Neural progenitor cell (in vitro differentiated cells): ENCODE measurements at regions not wholly inside any gene's neighbourhood (a gene's known extent, or its start where the extent isn't known, plus 50 kb on each side); places are given as distances from the start of the nearest gene placed in this dataset.
A peak's percentile ranks its signal among the peaks of the same experiment; 100 is the strongest.

ENCODE experiments used
- DNase-seq: peaks from one replicate; pipeline ENCODE4 v3.0.0-alpha.2; 2016; ENCODE audit warnings: low spot score
- H2AFZ ChIP-seq: fragments of 200-600 bp; sonication (generic); replicated peaks from 2 replicates; pipeline ENCODE4 v1.6.1; 2016; ENCODE audit warnings: antibody characterized with exemption
- H3F3A ChIP-seq: fragments of 200-600 bp; sonication (generic); 2 replicates; pipeline ENCODE4 v1.6.1; 2016; ENCODE audit warnings: antibody characterized with exemption, low read depth
- H3K27ac ChIP-seq: fragments of 200-600 bp; sonication (generic); 2 replicates; pipeline ENCODE4 v1.5.1; 2016; ENCODE audit warnings: mild to moderate bottlenecking
- H3K27me3 ChIP-seq: fragments of 200-600 bp; sonication (generic); 2 replicates; pipeline ENCODE4 v1.6.1; 2016; ENCODE audit warnings: mild to moderate bottlenecking, moderate library complexity
- H3K36me3 ChIP-seq: fragments of 200-600 bp; sonication (generic); 2 replicates; pipeline ENCODE4 v1.5.1; 2016
- H3K4me1 ChIP-seq: fragments of 200-600 bp; sonication (generic); 2 replicates; pipeline ENCODE4 v1.6.1; 2016; ENCODE audit warnings: mixed run types
- H3K4me2 ChIP-seq: fragments of 200-600 bp; sonication (generic); 2 replicates; pipeline ENCODE4 v1.6.1; 2016
- H3K4me3 ChIP-seq: fragments of 200-600 bp; sonication (generic); 2 replicates; pipeline ENCODE4 v1.5.1; 2016
- H3K79me2 ChIP-seq: fragments of 200-600 bp; sonication (generic); 2 replicates; pipeline ENCODE4 v1.6.1; 2016; ENCODE audit warnings: low read depth
- H3K9ac ChIP-seq: fragments of 200-600 bp; sonication (generic); 2 replicates; pipeline ENCODE4 v1.6.1; 2016
- H3K9me3 ChIP-seq: fragments of 200-600 bp; sonication (generic); 2 replicates; pipeline ENCODE4 v1.5.1; 2016; ENCODE audit warnings: low read depth
- H4K20me1 ChIP-seq: fragments of 200-600 bp; sonication (generic); 2 replicates; pipeline ENCODE4 v1.6.1; 2016; ENCODE audit warnings: low read depth
- H3K27ac Mint-ChIP-seq: 3 replicates; pipeline ENCODE4 v1.8.0; 2021; ENCODE audit warnings: mixed read lengths
- H3K27me3 Mint-ChIP-seq: 2 replicates; pipeline ENCODE4 v1.8.0; 2022; ENCODE audit warnings: low read depth, mild to moderate bottlenecking, inconsistent platforms, moderate library complexity, mixed read lengths; ENCODE audit not compliant: insufficient read depth
- H3K36me3 Mint-ChIP-seq: 3 replicates; pipeline ENCODE4 v1.8.0; 2021; ENCODE audit warnings: mixed read lengths
- H3K4me1 Mint-ChIP-seq: 3 replicates; pipeline ENCODE4 v1.8.0; 2021; ENCODE audit warnings: mixed read lengths
- H3K4me3 Mint-ChIP-seq: 3 replicates; pipeline ENCODE4 v1.8.0; 2021; ENCODE audit warnings: mild to moderate bottlenecking, moderate library complexity, mixed read lengths
- H3K9me3 Mint-ChIP-seq: 3 replicates; pipeline ENCODE4 v1.8.0; 2020; ENCODE audit warnings: mixed read lengths
- EZH2 ChIP-seq: fragments of 200-600 bp; sonication (generic); IDR thresholded peaks from 2 replicates; pipeline ENCODE4 v1.6.1; 2017; ENCODE audit warnings: antibody characterized with exemption, mild to moderate bottlenecking, moderate library complexity
- EZH2phosphoT487 ChIP-seq: fragments of 200-600 bp; sonication (generic); IDR thresholded peaks from 2 replicates; pipeline ENCODE4 v1.6.1; 2017; ENCODE audit warnings: antibody characterized with exemption
- TF ChIP-seq, protein P1 (sequence below): fragments of 200-600 bp; sonication (generic); IDR thresholded peaks from 2 replicates; pipeline ENCODE4 v1.5.1; 2017; ENCODE audit warnings: antibody characterized with exemption, mild to moderate bottlenecking

DNA sequence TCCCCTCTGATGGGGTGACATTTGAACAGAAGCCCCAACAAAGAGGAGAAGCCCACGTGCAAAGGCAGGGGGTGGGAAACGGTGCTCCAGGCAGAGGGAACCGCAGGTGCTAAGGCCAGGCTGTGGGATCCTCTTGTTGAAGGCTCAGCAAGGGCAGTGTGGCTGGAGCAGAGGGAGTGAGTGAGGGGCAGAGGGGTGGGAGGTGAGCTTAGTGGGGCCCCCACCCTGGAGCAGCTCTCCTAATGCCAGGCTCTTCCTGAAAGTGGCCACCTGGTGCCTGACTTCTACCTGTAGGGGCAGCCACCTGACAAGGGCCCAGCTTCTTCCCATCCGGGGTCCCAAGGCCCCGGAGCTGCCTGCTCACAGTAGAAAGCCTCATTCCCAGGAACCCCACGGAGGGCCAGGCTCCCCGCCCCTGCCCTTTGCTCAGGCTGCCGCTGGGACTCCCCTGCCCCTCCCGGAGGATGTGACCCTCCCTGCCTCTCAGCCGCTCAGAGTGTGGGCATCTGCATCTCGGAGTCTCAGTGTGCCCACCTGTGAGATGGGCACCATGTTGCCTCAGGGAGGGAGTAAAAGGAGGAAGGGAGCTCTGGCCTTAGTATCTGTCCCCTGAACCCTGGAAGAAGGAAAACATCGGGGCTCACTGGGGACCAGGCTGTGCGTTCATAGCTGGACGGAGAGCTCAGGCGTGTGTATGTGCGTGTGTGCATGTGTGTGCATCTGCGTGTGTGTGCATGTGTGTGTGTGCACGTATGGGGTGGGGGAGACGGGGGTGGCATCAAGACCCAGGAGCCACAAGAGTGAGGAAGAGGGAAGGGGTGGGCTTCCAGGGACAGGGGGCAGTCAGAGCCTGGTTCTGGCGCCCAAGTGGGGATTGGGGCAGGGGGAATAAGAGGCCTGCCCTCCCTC is 119.4 kb downstream of the CEBPB start:
- Histone ChIP-seq H3K4me3 (no peak overlapping the region), H3F3A (no peaks in the 10 kb centered on the region), H3K79me2 (no peaks in the 10 kb centered on the region), H3K9me3 (no peaks in the 10 kb centered on the region), H4K20me1 (no peaks in the 10 kb centered on the region), H3K4me1 (peaks cover 19% of the 10 kb centered on the region), H3K27ac (no peak overlapping the region), H3K27me3 (no peaks in the 10 kb centered on the region), H3K36me3 (no peaks in the 10 kb centered on the region), H3K9ac (no peak overlapping the region), H2AFZ (no peak overlapping the region), H3K4me2 (peak overlapping the region; percentile 24)
- peak overlapping the region; percentile 55 for H3K4me3 Mint-ChIP-seq
- peak overlapping the region; percentile 69 for H3K27ac Mint-ChIP-seq
- TF ChIP-seq, protein P1, sequence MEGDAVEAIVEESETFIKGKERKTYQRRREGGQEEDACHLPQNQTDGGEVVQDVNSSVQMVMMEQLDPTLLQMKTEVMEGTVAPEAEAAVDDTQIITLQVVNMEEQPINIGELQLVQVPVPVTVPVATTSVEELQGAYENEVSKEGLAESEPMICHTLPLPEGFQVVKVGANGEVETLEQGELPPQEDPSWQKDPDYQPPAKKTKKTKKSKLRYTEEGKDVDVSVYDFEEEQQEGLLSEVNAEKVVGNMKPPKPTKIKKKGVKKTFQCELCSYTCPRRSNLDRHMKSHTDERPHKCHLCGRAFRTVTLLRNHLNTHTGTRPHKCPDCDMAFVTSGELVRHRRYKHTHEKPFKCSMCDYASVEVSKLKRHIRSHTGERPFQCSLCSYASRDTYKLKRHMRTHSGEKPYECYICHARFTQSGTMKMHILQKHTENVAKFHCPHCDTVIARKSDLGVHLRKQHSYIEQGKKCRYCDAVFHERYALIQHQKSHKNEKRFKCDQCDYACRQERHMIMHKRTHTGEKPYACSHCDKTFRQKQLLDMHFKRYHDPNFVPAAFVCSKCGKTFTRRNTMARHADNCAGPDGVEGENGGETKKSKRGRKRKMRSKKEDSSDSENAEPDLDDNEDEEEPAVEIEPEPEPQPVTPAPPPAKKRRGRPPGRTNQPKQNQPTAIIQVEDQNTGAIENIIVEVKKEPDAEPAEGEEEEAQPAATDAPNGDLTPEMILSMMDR, result no peak
- TF ChIP-seq EZH2, result no peak
- no peak for TF ChIP-seq EZH2phosphoT487
- DNase-seq, result no peak
- no peaks in the 10 kb centered on the region for H3K36me3 Mint-ChIP-seq
- H3K4me1 Mint-ChIP-seq, result peaks cover 32% of the 10 kb centered on the region
- H3K27me3 Mint-ChIP-seq, result peaks cover 9% of the 10 kb centered on the region
- H3K9me3 Mint-ChIP-seq, result no peaks in the 10 kb centered on the region

DNA sequence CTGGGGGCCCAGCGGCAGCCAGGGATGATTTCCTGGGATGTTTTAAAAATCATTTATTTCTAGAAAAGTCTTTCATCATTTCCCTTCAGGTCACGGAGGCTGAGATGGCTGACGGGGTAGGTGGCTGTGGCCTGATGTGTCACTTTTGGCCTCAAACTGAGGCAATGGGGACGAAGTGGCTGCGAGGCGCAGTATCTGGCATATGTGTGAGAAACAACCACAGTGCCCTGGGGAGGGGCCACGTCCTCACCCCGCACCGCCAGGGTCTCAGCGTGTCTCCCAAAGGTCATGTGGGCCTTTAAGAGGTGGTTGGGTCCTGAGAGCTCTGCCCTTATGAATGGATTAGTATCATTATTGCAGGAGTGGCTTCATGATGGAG is 120.0 kb downstream of the CEBPB start:
- no peak for DNase-seq

DNA sequence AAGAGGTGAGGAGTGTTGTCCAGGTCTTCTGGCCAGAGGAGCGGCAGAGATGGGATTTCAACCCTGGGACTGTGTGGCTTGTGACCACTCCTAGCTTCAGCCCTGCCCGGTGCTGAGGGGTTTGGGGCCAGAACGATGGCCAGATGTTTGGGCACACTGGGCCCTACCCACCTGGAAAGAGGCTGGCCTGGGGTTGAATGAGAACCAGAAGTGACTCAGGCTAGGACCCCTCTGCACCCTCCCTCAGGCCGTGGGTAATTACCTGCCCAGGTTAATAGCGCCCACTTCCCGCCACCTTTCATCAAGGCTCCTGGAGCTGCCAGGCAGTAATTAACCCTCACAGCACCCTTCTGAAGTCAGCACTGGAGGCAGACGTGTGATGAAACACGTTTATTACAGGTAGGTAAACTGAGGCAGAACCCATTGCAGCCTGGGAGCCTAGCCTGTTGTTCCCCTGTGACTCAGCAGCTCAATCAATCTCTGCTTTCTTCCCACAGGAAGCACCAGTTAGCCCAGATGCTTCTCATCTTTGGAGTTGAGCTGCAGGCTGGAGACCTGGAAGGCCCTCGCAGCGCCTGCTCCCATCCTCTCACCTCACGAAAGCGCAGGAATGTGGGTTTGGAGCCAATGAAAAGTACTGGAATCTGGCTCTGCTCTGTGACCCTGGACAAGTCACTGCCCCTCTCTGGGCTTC is 120.8 kb downstream of the CEBPB start:
- TF ChIP-seq, protein P1, result no peak
- TF ChIP-seq EZH2phosphoT487, result no peak
- no peak for TF ChIP-seq EZH2
- Mint-ChIP-seq H3K4me3 (no peak overlapping the region), H3K36me3 (no peaks in the 10 kb centered on the region), H3K27ac (peak overlapping the region; percentile 28), H3K4me1 (peaks cover 27% of the 10 kb centered on the region), H3K27me3 (peaks cover 12% of the 10 kb centered on the region), H3K9me3 (no peaks in the 10 kb centered on the region)
- no peak overlapping the region for H3K27ac ChIP-seq
- peaks cover 19% of the 10 kb centered on the region for H3K4me1 ChIP-seq
- H3F3A ChIP-seq, result no peaks in the 10 kb centered on the region
- no peaks in the 10 kb centered on the region for H3K9me3 ChIP-seq
- H3K27me3 ChIP-seq, result no peaks in the 10 kb centered on the region
- no peaks in the 10 kb centered on the region for H4K20me1 ChIP-seq
- no peaks in the 10 kb centered on the region for H3K79me2 ChIP-seq
- H3K4me2 ChIP-seq, result no peak overlapping the region
- H3K4me3 ChIP-seq, result no peak overlapping the region
- H3K9ac ChIP-seq, result no peak overlapping the region
- no peak overlapping the region for H2AFZ ChIP-seq
- no peak for DNase-seq
- H3K36me3 ChIP-seq, result no peaks in the 10 kb centered on the region

More for the DNA sequence above, 120.0 kb downstream of the CEBPB start:
- Histone ChIP-seq H3K36me3 (no peaks in the 10 kb centered on the region), H2AFZ (no peak overlapping the region), H3K4me2 (no peak overlapping the region), H3K79me2 (no peaks in the 10 kb centered on the region), H3K27ac (no peak overlapping the region), H3K9ac (no peak overlapping the region), H3K4me3 (no peak overlapping the region), H3K9me3 (no peaks in the 10 kb centered on the region), H3F3A (no peaks in the 10 kb centered on the region), H4K20me1 (no peaks in the 10 kb centered on the region), H3K4me1 (peaks cover 19% of the 10 kb centered on the region), H3K27me3 (no peaks in the 10 kb centered on the region)
- TF ChIP-seq EZH2phosphoT487 (no peak), EZH2 (no peak)
- TF ChIP-seq, protein P1, result no peak
- Mint-ChIP-seq H3K4me1 (peaks cover 32% of the 10 kb centered on the region), H3K27ac (peak overlapping the region; percentile 28), H3K36me3 (no peaks in the 10 kb centered on the region), H3K27me3 (peaks cover 9% of the 10 kb centered on the region), H3K4me3 (no peak overlapping the region), H3K9me3 (no peaks in the 10 kb centered on the region)
